PC-9 (cell line): ENCODE measurements at regions not wholly inside any gene's neighbourhood (a gene's known extent, or its start where the extent isn't known, plus 50 kb on each side); places are given as distances from the start of the nearest gene placed in this dataset.

Experiments used
- EZH2 ChIP-seq: fragments of 200-600 bp; sonication (generic); IDR thresholded peaks from 2 replicates; pipeline ENCODE4 v1.8.0; 2017; ENCODE audit warnings: antibody characterized with exemption, low read depth
- TF ChIP-seq, protein P1 (sequence below): fragments of 200-600 bp; sonication (generic); conservative IDR thresholded peaks from 2 replicates; pipeline ENCODE4 v1.6.1; 2017; ENCODE audit warnings: mixed run types, antibody characterized with exemption, mild to moderate bottlenecking, moderate library complexity

GRCh38 chr20:16966276-16966880 is 218.2 kb downstream of the OTOR start:
- TF ChIP-seq, protein P1, sequence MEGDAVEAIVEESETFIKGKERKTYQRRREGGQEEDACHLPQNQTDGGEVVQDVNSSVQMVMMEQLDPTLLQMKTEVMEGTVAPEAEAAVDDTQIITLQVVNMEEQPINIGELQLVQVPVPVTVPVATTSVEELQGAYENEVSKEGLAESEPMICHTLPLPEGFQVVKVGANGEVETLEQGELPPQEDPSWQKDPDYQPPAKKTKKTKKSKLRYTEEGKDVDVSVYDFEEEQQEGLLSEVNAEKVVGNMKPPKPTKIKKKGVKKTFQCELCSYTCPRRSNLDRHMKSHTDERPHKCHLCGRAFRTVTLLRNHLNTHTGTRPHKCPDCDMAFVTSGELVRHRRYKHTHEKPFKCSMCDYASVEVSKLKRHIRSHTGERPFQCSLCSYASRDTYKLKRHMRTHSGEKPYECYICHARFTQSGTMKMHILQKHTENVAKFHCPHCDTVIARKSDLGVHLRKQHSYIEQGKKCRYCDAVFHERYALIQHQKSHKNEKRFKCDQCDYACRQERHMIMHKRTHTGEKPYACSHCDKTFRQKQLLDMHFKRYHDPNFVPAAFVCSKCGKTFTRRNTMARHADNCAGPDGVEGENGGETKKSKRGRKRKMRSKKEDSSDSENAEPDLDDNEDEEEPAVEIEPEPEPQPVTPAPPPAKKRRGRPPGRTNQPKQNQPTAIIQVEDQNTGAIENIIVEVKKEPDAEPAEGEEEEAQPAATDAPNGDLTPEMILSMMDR, result no peak
- TF ChIP-seq EZH2, result no peak
